ENCODE measurements at regions not wholly inside any gene's neighbourhood (a gene's known extent, or its start where the extent isn't known, plus 50 kb on each side); places are given as distances from the start of the nearest gene placed in this dataset.

- intact Hi-C loops (cut with DNase I) = no loop called here
- DNase-seq (no peak), ATAC-seq (no peak)
Observed at GRCh38 chr9:89775641-89776040, 170.8 kb downstream of the GADD45G start.

GRCh38 chr9:89776795-89777525 is 172.1 kb downstream of the GADD45G start:
- intact Hi-C loops (cut with DNase I) = no loop called here
- DNase-seq (no peak), ATAC-seq (no peak)

GRCh38 chr9:89777544-89777943 is 172.7 kb downstream of the GADD45G start:
- DNase-seq (no peak), ATAC-seq (no peak)
- intact Hi-C loops (cut with DNase I) = no loop called here

- intact Hi-C loops (cut with DNase I) = no loop called here
- no peak for DNase-seq
- peak in 1 of 2 donors; percentile 79 for ATAC-seq
Observed at GRCh38 chr9:89778100-89779090, 173.6 kb downstream of the GADD45G start.

- DNase-seq (no peak), ATAC-seq (no peak)
- intact Hi-C loops (cut with DNase I) = no loop called here
Observed at GRCh38 chr9:89779405-89780203, 174.8 kb downstream of the GADD45G start.

- no peak for DNase-seq
- intact Hi-C loops (cut with DNase I) = no loop called here
- ATAC-seq = no peak
Observed at GRCh38 chr9:89780959-89781358, 176.1 kb downstream of the GADD45G start.

- intact Hi-C loops (cut with DNase I) = no loop called here
- ATAC-seq (peak in 1 of 2 donors; percentile 62), DNase-seq (no peak)
Observed at GRCh38 chr9:89781838-89782540, 177.2 kb downstream of the GADD45G start.

GRCh38 chr9:89786655-89787054 is 181.8 kb downstream of the GADD45G start:
- ATAC-seq (peak in 1 of 2 donors; percentile 75), DNase-seq (no peak)
- intact Hi-C loops (cut with DNase I) = no loop called here

- intact Hi-C loops (cut with DNase I) = no loop called here
- DNase-seq (no peak), ATAC-seq (no peak)
Observed at GRCh38 chr9:89787595-89787994, 182.8 kb downstream of the GADD45G start.

GRCh38 chr9:89788434-89788833 is 183.6 kb downstream of the GADD45G start:
- ATAC-seq (no peak), DNase-seq (no peak)
- intact Hi-C loops (cut with DNase I) = no loop called here

GRCh38 chr9:89789922-89790510 is 185.2 kb downstream of the GADD45G start:
- DNase-seq = no peak
- intact Hi-C loops (cut with DNase I) = no loop called here
- ATAC-seq = no peak

GRCh38 chr9:89790542-89791109 is 185.8 kb downstream of the GADD45G start:
- DNase-seq = no peak
- intact Hi-C loops (cut with DNase I) = no loop called here
- no peak for ATAC-seq

- ATAC-seq = no peak
- no peak for DNase-seq
- intact Hi-C loops (cut with DNase I) = no loop called here
Observed at GRCh38 chr9:89791754-89792153, 186.9 kb downstream of the GADD45G start.

GRCh38 chr9:89792189-89793123 is 187.6 kb downstream of the GADD45G start:
- no peak for ATAC-seq
- no peak for DNase-seq
- intact Hi-C loops (cut with DNase I) = no loop called here

- intact Hi-C loops (cut with DNase I) = no loop called here
- DNase-seq (no peak), ATAC-seq (no peak)
Observed at GRCh38 chr9:89793124-89793495, 188.3 kb downstream of the GADD45G start.

GRCh38 chr9:89793551-89793950 is 188.7 kb downstream of the GADD45G start:
- DNase-seq (no peak), ATAC-seq (no peak)

GRCh38 chr9:89794918-89795317 is 190.1 kb downstream of the GADD45G start:
- intact Hi-C loops (cut with DNase I) = no loop called here
- ATAC-seq (peak in 1 of 2 donors; percentile 43), DNase-seq (no peak)

More at GRCh38 chr9:89793551-89793950, 188.7 kb downstream of the GADD45G start:
- intact Hi-C loops (cut with DNase I) = no loop called here
